GM12878 (cell line): ENCODE measurements at regions not wholly inside any gene's neighbourhood (a gene's known extent, or its start where the extent isn't known, plus 50 kb on each side); places are given as distances from the start of the nearest gene placed in this dataset.

Source experiments
- ATAC-seq: fragments of 200-7000 bp; cut with Tn5 transposase; 3 replicates; pipeline ENCODE4 v1.9.1; 2020; ENCODE audit warnings: mild to moderate bottlenecking, moderate library complexity
- BruUV-seq: library from RNA; stranded (reverse); fragments of 400-500 nt; replicated peaks from 2 replicates; lab custom pipeline; 2021; lab: Mats Ljungman, UMichigan
- CTCF ChIA-PET: fragments of 300-600 bp; sonication (Branson Sonifier 250); formaldehyde crosslinking; extraction: SDS; loops from one replicate; lab custom pipeline; 2021; ENCODE audit warnings: inconsistent platforms; lab: Yijun Ruan, JAX
- POLR2A ChIA-PET: fragments of 350-600 bp; formaldehyde crosslinking; extraction: SDS; loops from one replicate; lab custom pipeline; 2021; ENCODE audit warnings: inconsistent platforms; lab: Charles Lee
- RAD21 ChIA-PET: fragments of 300-600 bp; sonication (Branson Sonifier 250); formaldehyde crosslinking; loops from one replicate; lab custom pipeline; 2023; ENCODE audit warnings: antibody characterized with exemption; ENCODE audit not compliant: unreplicated experiment; lab: Charles Lee
- SMC1A ChIA-PET: fragments of 300-600 bp; sonication (Branson Sonifier 250); formaldehyde crosslinking; loops from one replicate; lab custom pipeline; 2023; ENCODE audit not compliant: unreplicated experiment, uncharacterized antibody; lab: Charles Lee
- DNase-seq: peaks from one replicate; pipeline ENCODE4 v3.0.0-alpha.2; 2011; ENCODE audit warnings: low read depth, low spot score
- FAIRE-seq: peaks from 3 replicates; lab custom pipeline; 2011; peaks lifted over from hg19 to GRCh38; lab: Jason Lieb, UNC
- H2AFZ ChIP-seq: 2 replicates; pipeline ENCODE4 v1.6.0; 2011; ENCODE audit warnings: low read depth, low read length, control low read depth; ENCODE audit not compliant: control insufficient read depth
- H3K27ac ChIP-seq: 2 replicates; pipeline ENCODE4 v1.5.1; 2011; ENCODE audit warnings: control low read depth; ENCODE audit not compliant: control insufficient read depth, insufficient read depth
- H3K27me3 ChIP-seq, 2 experiments: replicated peaks in 1 of 2; 2 replicates each; pipeline versions ENCODE4 v1.6.0 to v1.6.1; 2011; ENCODE audit warnings: low read length in 1 of 2; ENCODE audit not compliant: control insufficient read depth in 2 of 2, insufficient read depth in 2 of 2
- H3K36me3 ChIP-seq, 2 experiments: 2 replicates each; pipeline ENCODE4 v1.5.1; 2011; ENCODE audit warnings: low read length in 1 of 2; ENCODE audit not compliant: control insufficient read depth in 2 of 2, insufficient read depth in 2 of 2
- H3K4me1 ChIP-seq: 2 replicates; pipeline ENCODE4 v1.6.1; 2011; ENCODE audit warnings: mild to moderate bottlenecking, low read length, moderate library complexity, mixed read lengths; ENCODE audit not compliant: control insufficient read depth, insufficient read depth
- H3K4me2 ChIP-seq: 2 replicates; pipeline ENCODE4 v1.6.0; 2011; ENCODE audit warnings: control low read depth; ENCODE audit not compliant: control insufficient read depth, insufficient read depth
- H3K4me3 ChIP-seq: fragments of 200-600 bp; sonication (generic); 2 replicates; pipeline ENCODE4 v1.5.1; 2016
- H3K79me2 ChIP-seq: 2 replicates; pipeline ENCODE4 v1.6.0; 2011; ENCODE audit warnings: low read length; ENCODE audit not compliant: control insufficient read depth, insufficient read depth
- H3K9ac ChIP-seq: 2 replicates; pipeline ENCODE4 v1.8.0; 2011; ENCODE audit warnings: low read length, control low read depth, mixed read lengths; ENCODE audit not compliant: control insufficient read depth, insufficient read depth
- H3K9me3 ChIP-seq: replicated peaks from 3 replicates; pipeline ENCODE4 v1.5.1; 2011; ENCODE audit warnings: mild to moderate bottlenecking, low read length; ENCODE audit not compliant: control insufficient read depth, insufficient read depth
- H4K20me1 ChIP-seq: 2 replicates; pipeline ENCODE4 v1.6.0; 2011; ENCODE audit not compliant: control insufficient read depth, insufficient read depth
- CEBPB ChIP-seq, 2 experiments: fragments of 150-350 bp in 1 of 2; IDR thresholded peaks; 2 replicates each; pipeline ENCODE4 v1.6.1; 2012 to 2014; ENCODE audit warnings: low read depth in 2 of 2, low read length in 2 of 2, borderline replicate concordance in 1 of 2, inconsistent platforms in 1 of 2
- CUX1 ChIP-seq: IDR thresholded peaks from 2 replicates; pipeline ENCODE4 v1.6.1; 2012; ENCODE audit warnings: improper control_type of control experiment, low read depth, low read length; ENCODE audit not compliant: insufficient replicate concordance
- EED ChIP-seq: sonication (generic); IDR thresholded peaks from 2 replicates; pipeline ENCODE4 v1.6.1; 2016; ENCODE audit warnings: antibody characterized with exemption, low read depth
- ESRRA ChIP-seq: IDR thresholded peaks from 2 replicates; pipeline ENCODE4 v1.6.1; 2012; ENCODE audit warnings: mild to moderate bottlenecking, low read length, improper control_type of control experiment
- FOXK2 ChIP-seq: fragments of 450-650 bp; IDR thresholded peaks from 2 replicates; pipeline ENCODE4 v1.6.1; 2017; ENCODE audit warnings: mild to moderate bottlenecking, moderate library complexity
- IRF5 ChIP-seq: fragments of 450-650 bp; IDR thresholded peaks from 2 replicates; pipeline ENCODE4 v1.6.1; 2017; ENCODE audit warnings: borderline replicate concordance
- MXI1 ChIP-seq: fragments of 150-350 bp; IDR thresholded peaks from 2 replicates; pipeline ENCODE4 v1.6.1; 2011; ENCODE audit warnings: low read depth, mild to moderate bottlenecking, inconsistent platforms, low read length, improper control_type of control experiment
- NFYB ChIP-seq: IDR thresholded peaks from 2 replicates; pipeline ENCODE4 v1.6.1; 2011; ENCODE audit warnings: low read depth, mild to moderate bottlenecking, low read length, improper control_type of control experiment, moderate library complexity; ENCODE audit not compliant: insufficient read depth
- RELA ChIP-seq: fragments of 450-650 bp; IDR thresholded peaks from 2 replicates; pipeline ENCODE4 v1.8.0; 2014; ENCODE audit warnings: borderline replicate concordance; ENCODE audit not compliant: partially characterized antibody
- RELB ChIP-seq: fragments of 450-650 bp; IDR thresholded peaks from 2 replicates; pipeline ENCODE4 v1.6.1; 2017; ENCODE audit warnings: low read depth, mild to moderate bottlenecking, moderate library complexity
- SIN3A ChIP-seq: IDR thresholded peaks from 2 replicates; pipeline ENCODE4 v1.6.1; 2012; ENCODE audit warnings: low read depth, low read length, improper control_type of control experiment
- SMARCA5 ChIP-seq: fragments of 450-650 bp; IDR thresholded peaks from 2 replicates; pipeline ENCODE4 v1.6.1; 2017; ENCODE audit warnings: mild to moderate bottlenecking
- SUPT20H ChIP-seq: IDR thresholded peaks from 2 replicates; pipeline ENCODE4 v1.6.1; 2011; ENCODE audit warnings: low read depth, mild to moderate bottlenecking, low read length, moderate library complexity, borderline replicate concordance; ENCODE audit not compliant: control insufficient read depth
- TARDBP ChIP-seq: IDR thresholded peaks from 2 replicates; pipeline ENCODE4 v1.6.1; 2016; ENCODE audit warnings: borderline replicate concordance
- ZNF384 ChIP-seq: IDR thresholded peaks from 2 replicates; pipeline ENCODE4 v1.6.1; 2012; ENCODE audit warnings: low read depth, mild to moderate bottlenecking, low read length, improper control_type of control experiment, borderline replicate concordance
- WGBS: methylation state at CpG from one replicate; pipeline ENCODE4 v1.1.6; 2016; ENCODE audit warnings: low lambda C conversion rate; ENCODE audit not compliant: insufficient replicate concordance, insufficient coverage; ENCODE audit errors: missing lambda C conversion rate; 5-methylcytosine and 5-hydroxymethylcytosine counted together
- in situ Hi-C: fragments of 300-500 bp; cut with MboI; formaldehyde crosslinking; loops from 9 replicates; pipeline ENCODE4 v1.14.3; 2018; ENCODE audit warnings: mixed read lengths
- intact Hi-C: fragments of 100-400 bp; cut with micrococcal nuclease; formaldehyde crosslinking; loops from one replicate; pipeline ENCODE4 v1.14.2; 2022; ENCODE audit not compliant: unreplicated experiment

- DNase-seq, result no peak
- no peak overlapping the region for H3K4me3 ChIP-seq
- CTCF ChIA-PET, result no interaction called here
- 6% methylated on average over 2 of the region's 2 CpGs for whole genome bisulfite sequencing
- SMC1A ChIA-PET, result no interaction called here
- H3K4me2 ChIP-seq, result no peak overlapping the region
- H3K9me3 ChIP-seq, result no peaks in the 10 kb centered on the region
- no peaks in the 10 kb centered on the region for H3K79me2 ChIP-seq
- POLR2A ChIA-PET, result no interaction called here
- no peaks in the 10 kb centered on the region for H3K4me1 ChIP-seq
- no peaks in the 10 kb centered on the region for H4K20me1 ChIP-seq
- no TSS peak for BruUV-seq
- no peak for ATAC-seq
- H3K27me3 ChIP-seq, result no peaks in the 10 kb centered on the region
- intact Hi-C loops, result no loop called here
- no peak overlapping the region for H3K9ac ChIP-seq
- H3K27ac ChIP-seq, result no peak overlapping the region
- no peaks in the 10 kb centered on the region for H3K36me3 ChIP-seq
- RAD21 ChIA-PET, result no interaction called here
- in situ Hi-C loops, result no loop called here
- no peak for FAIRE-seq
- H2AFZ ChIP-seq, result no peak overlapping the region
- TF ChIP-seq FOXK2 (no peak), SUPT20H (no peak), NFYB (no peak), CUX1 (no peak), IRF5 (no peak), CEBPB (IDR thresholded peaks at IDR 0.05; ENCODE audit: borderline replicate concordance in 1 of 2, low read depth in 2 of 2, low read length in 2 of 2) (no peak), RELA (no peak), ZNF384 (no peak), SMARCA5 (no peak), MXI1 (no peak), RELB (no peak), EED (no peak), TARDBP (no peak), ESRRA (no peak), SIN3A (no peak)
Observed at GRCh38 chr15:48028712-48029111, 92.1 kb upstream of the SLC24A5 start.
